GM21526 (cell line): ENCODE measurements at regions not wholly inside any gene's neighbourhood (a gene's known extent, or its start where the extent isn't known, plus 50 kb on each side); places are given as distances from the start of the nearest gene placed in this dataset.

ENCODE experiments used
- ATAC-seq: cut with Tn5 transposase; IDR thresholded peaks from one replicate; pipeline ENCODE4 v1.9.1; 2021; ENCODE audit warnings: moderate library complexity; ENCODE audit not compliant: unreplicated experiment, low FRiP score

GRCh38 chr1:168958562-168959289 lies 147.8 kb upstream of the ATP1B1 start:
- ATAC-seq: no peak

- no peak for ATAC-seq
Measured at GRCh38 chr1:168959382-168959781, 147.1 kb upstream of the ATP1B1 start.

GRCh38 chr1:168960114-168960513 lies 146.4 kb upstream of the ATP1B1 start:
- no peak for ATAC-seq

- no peak for ATAC-seq
Measured at GRCh38 chr1:168960595-168960994, 145.9 kb upstream of the ATP1B1 start.

- no peak for ATAC-seq
Measured at GRCh38 chr1:168963601-168964000, 142.9 kb upstream of the ATP1B1 start.

GRCh38 chr1:168964478-168964877 lies 142.0 kb upstream of the ATP1B1 start:
- ATAC-seq: no peak

GRCh38 chr1:168966217-168966616 lies 140.3 kb upstream of the ATP1B1 start:
- no peak for ATAC-seq

- ATAC-seq: no peak
Measured at GRCh38 chr1:168966636-168967035, 139.9 kb upstream of the ATP1B1 start.

GRCh38 chr1:168970926-168971659 lies 135.4 kb upstream of the ATP1B1 start:
- no peak for ATAC-seq

GRCh38 chr1:168972225-168972624 lies 134.3 kb upstream of the ATP1B1 start:
- ATAC-seq: no peak

- no peak for ATAC-seq
Measured at GRCh38 chr1:168972887-168973286, 133.6 kb upstream of the ATP1B1 start.

- ATAC-seq: no peak
Measured at GRCh38 chr1:168974117-168974516, 132.4 kb upstream of the ATP1B1 start.

GRCh38 chr1:168974611-168975010 lies 131.9 kb upstream of the ATP1B1 start:
- ATAC-seq: no peak

GRCh38 chr1:168976267-168976666 lies 130.2 kb upstream of the ATP1B1 start:
- no peak for ATAC-seq

- no peak for ATAC-seq
Measured at GRCh38 chr1:168977618-168978017, 128.9 kb upstream of the ATP1B1 start.

GRCh38 chr1:168979276-168979675 lies 127.2 kb upstream of the ATP1B1 start:
- ATAC-seq: no peak

- no peak for ATAC-seq
Measured at GRCh38 chr1:168980180-168980579, 126.3 kb upstream of the ATP1B1 start.

- ATAC-seq: no peak
Measured at GRCh38 chr1:168980656-168981055, 125.8 kb upstream of the ATP1B1 start.

- no peak for ATAC-seq
Measured at GRCh38 chr1:168982778-168983177, 123.7 kb upstream of the ATP1B1 start.

GRCh38 chr1:168987330-168987729 lies 119.2 kb upstream of the ATP1B1 start:
- ATAC-seq: no peak

GRCh38 chr1:168987923-168988322 lies 118.6 kb upstream of the ATP1B1 start:
- ATAC-seq: no peak

GRCh38 chr1:168989985-168990384 lies 116.5 kb upstream of the ATP1B1 start:
- no peak for ATAC-seq
